K562 (cell line): ENCODE measurements at regions not wholly inside any gene's neighbourhood (a gene's known extent, or its start where the extent isn't known, plus 50 kb on each side); places are given as distances from the start of the nearest gene placed in this dataset.

ENCODE experiments used
- BRCA1 ChIP-seq, 2 experiments: fragments of 450-650 bp in 1 of 2; sonication (generic) in 1 of 2; formaldehyde crosslinking in 1 of 2; IDR thresholded peaks; 2 replicates each; pipeline versions ENCODE4 v1.5.0 to v1.6.1; 2017 to 2020; ENCODE audit warnings: mild to moderate bottlenecking in 1 of 2, missing genetic modification reagents in 1 of 2
- GABPA ChIP-seq: fragments of 200-800 bp; sonication (Bioruptor generic); conservative IDR thresholded peaks from 2 replicates; pipeline ENCODE4 v1.6.1; 2016; ENCODE audit warnings: low read depth, missing genetic modification characterization, missing compliant biosample characterization
- HCFC1 ChIP-seq: IDR thresholded peaks from 2 replicates; pipeline ENCODE4 v1.6.1; 2012; ENCODE audit warnings: low read depth, low read length, improper control_type of control experiment
- ZNF274 ChIP-seq: IDR thresholded peaks from 2 replicates; pipeline ENCODE4 v1.6.1; 2011; ENCODE audit warnings: low read depth, mild to moderate bottlenecking, low read length, moderate library complexity, borderline replicate concordance
- TF ChIP-seq, protein P1 (sequence below), 3 experiments: IDR thresholded peaks in 2 of 3; conservative IDR thresholded peaks in 1 of 3; 2 replicates each; pipeline ENCODE4 v1.5.1; 2011 to 2012; ENCODE audit warnings: low read length in 3 of 3, mild to moderate bottlenecking in 3 of 3, control low read depth in 2 of 3, improper control_type of control experiment in 1 of 3, inconsistent platforms in 1 of 3, low read depth in 1 of 3, mixed read lengths in 1 of 3, moderate library complexity in 1 of 3; ENCODE audit not compliant: insufficient read depth in 2 of 3

DNA sequence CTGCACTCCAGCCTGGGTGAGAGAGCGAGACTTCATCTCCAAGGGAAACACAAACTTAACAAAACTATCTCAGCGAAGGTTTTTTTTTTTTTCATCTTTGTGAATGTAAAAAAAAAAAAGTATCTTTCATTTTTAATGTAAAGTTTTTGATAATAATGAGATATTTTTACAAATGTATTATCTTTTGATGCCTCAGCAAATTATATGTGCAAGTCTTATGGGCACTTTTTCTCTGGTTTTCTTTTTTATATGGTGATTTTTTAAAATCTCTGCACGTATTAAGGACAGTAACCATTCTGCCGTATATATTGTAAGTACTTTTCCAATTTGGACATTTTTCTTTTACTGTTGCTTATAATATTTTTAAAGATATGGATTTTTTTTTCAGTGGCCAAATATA is 76.8 kb downstream of the MAFB start:
- no peak for TF ChIP-seq HCFC1
- TF ChIP-seq GABPA: no peak
- no peak for TF ChIP-seq ZNF274
- TF ChIP-seq, protein P1, sequence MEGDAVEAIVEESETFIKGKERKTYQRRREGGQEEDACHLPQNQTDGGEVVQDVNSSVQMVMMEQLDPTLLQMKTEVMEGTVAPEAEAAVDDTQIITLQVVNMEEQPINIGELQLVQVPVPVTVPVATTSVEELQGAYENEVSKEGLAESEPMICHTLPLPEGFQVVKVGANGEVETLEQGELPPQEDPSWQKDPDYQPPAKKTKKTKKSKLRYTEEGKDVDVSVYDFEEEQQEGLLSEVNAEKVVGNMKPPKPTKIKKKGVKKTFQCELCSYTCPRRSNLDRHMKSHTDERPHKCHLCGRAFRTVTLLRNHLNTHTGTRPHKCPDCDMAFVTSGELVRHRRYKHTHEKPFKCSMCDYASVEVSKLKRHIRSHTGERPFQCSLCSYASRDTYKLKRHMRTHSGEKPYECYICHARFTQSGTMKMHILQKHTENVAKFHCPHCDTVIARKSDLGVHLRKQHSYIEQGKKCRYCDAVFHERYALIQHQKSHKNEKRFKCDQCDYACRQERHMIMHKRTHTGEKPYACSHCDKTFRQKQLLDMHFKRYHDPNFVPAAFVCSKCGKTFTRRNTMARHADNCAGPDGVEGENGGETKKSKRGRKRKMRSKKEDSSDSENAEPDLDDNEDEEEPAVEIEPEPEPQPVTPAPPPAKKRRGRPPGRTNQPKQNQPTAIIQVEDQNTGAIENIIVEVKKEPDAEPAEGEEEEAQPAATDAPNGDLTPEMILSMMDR (IDR thresholded peaks at IDR 0.05 in 2 of 3, conservative IDR thresholded peaks at IDR 0.05 in 1 of 3; ENCODE audit: insufficient read depth in 2 of 3, low read depth in 1 of 3, low read length in 3 of 3): no peak
- TF ChIP-seq BRCA1 (IDR thresholded peaks at IDR 0.05): no peak
- no peak for TF ChIP-seq BRCA1 (CRISPR knock-in tag; IDR thresholded peaks at IDR 0.05)
